HEK293 (cell line): ENCODE measurements at regions not wholly inside any gene's neighbourhood (a gene's known extent, or its start where the extent isn't known, plus 50 kb on each side); places are given as distances from the start of the nearest gene placed in this dataset.

Experiments used
- CTCF ChIA-PET: fragments of 350-600 bp; formaldehyde crosslinking; extraction: SDS; loops from one replicate; lab custom pipeline; 2021; ENCODE audit warnings: antibody characterized with exemption; lab: Yijun Ruan, JAX
- POLR2A ChIA-PET: fragments of 300-600 bp; formaldehyde crosslinking; extraction: SDS; loops from one replicate; lab custom pipeline; 2020; ENCODE audit warnings: antibody characterized with exemption, inconsistent platforms; lab: Yijun Ruan, JAX
- H3K27ac ChIP-seq: fragments of 200-500 bp; sonication (Bioruptor generic); 2 replicates; pipeline ENCODE4 v1.5.1; 2014; ENCODE audit warnings: low read depth, low read length, control low read depth, inconsistent platforms; ENCODE audit errors: extremely low read depth
- H3K36me3 ChIP-seq, 2 experiments: fragments of 200-500 bp in 1 of 2; sonication (Bioruptor generic) in 1 of 2; 1 replicate in 1 of 2; 2 replicates in 1 of 2; pipeline ENCODE4 v1.5.1; 2014 to 2017; ENCODE audit warnings: inconsistent platforms in 2 of 2, low read length in 2 of 2; ENCODE audit not compliant: control insufficient read depth in 2 of 2, insufficient read depth in 1 of 2
- H3K4me1 ChIP-seq: fragments of 200-500 bp; sonication (Bioruptor generic); 2 replicates; pipeline ENCODE4 v1.5.1; 2014; ENCODE audit warnings: mild to moderate bottlenecking, low read length, inconsistent platforms; ENCODE audit not compliant: control insufficient read depth, insufficient read depth
- H3K4me3 ChIP-seq: 2 replicates; pipeline ENCODE4 v1.5.1; 2011; ENCODE audit warnings: low read depth, mild to moderate bottlenecking, control low read depth, low read length, moderate library complexity
- H3K9me3 ChIP-seq: fragments of 200-500 bp; sonication (Bioruptor generic); 2 replicates; pipeline ENCODE4 v1.5.1; 2014; ENCODE audit warnings: low read depth, low read length, inconsistent platforms; ENCODE audit not compliant: control insufficient read depth, insufficient read depth
- BCL11A ChIP-seq: fragments of 450-650 bp; formaldehyde crosslinking; IDR thresholded peaks from 2 replicates; pipeline ENCODE4 v1.5.1; 2016; ENCODE audit warnings: low read depth, missing biosample characterization, missing genetic modification characterization
- BCL6B ChIP-seq: fragments of 450-650 bp; formaldehyde crosslinking; IDR thresholded peaks from 2 replicates; pipeline ENCODE4 v1.5.1; 2017; ENCODE audit warnings: missing biosample characterization, missing genetic modification characterization
- EGR2 ChIP-seq: fragments of 450-650 bp; formaldehyde crosslinking; IDR thresholded peaks from 2 replicates; pipeline ENCODE4 v1.5.1; 2016; ENCODE audit warnings: low read depth, missing biosample characterization, missing genetic modification characterization
- FEZF1 ChIP-seq: fragments of 450-650 bp; formaldehyde crosslinking; IDR thresholded peaks from 2 replicates; pipeline ENCODE4 v1.5.1; 2016; ENCODE audit warnings: missing biosample characterization, missing genetic modification characterization
- MYNN ChIP-seq: fragments of 450-650 bp; formaldehyde crosslinking; IDR thresholded peaks from 2 replicates; pipeline ENCODE4 v1.5.1; 2016; ENCODE audit warnings: missing biosample characterization, missing genetic modification characterization, borderline replicate concordance
- PRDM4 ChIP-seq: fragments of 450-650 bp; formaldehyde crosslinking; IDR thresholded peaks from 2 replicates; pipeline ENCODE4 v1.5.1; 2017; ENCODE audit warnings: missing biosample characterization, missing genetic modification characterization
- REPIN1 ChIP-seq: fragments of 450-650 bp; formaldehyde crosslinking; IDR thresholded peaks from 2 replicates; pipeline ENCODE4 v1.5.1; 2017; ENCODE audit warnings: missing biosample characterization, missing genetic modification characterization, low read depth
- SP3 ChIP-seq: fragments of 450-650 bp; formaldehyde crosslinking; IDR thresholded peaks from 2 replicates; pipeline ENCODE4 v1.5.1; 2016; ENCODE audit warnings: missing biosample characterization, missing genetic modification characterization
- ZBTB11 ChIP-seq: fragments of 450-650 bp; formaldehyde crosslinking; conservative IDR thresholded peaks from 2 replicates; pipeline ENCODE4 v1.5.1; 2016; ENCODE audit warnings: low read depth, missing biosample characterization, missing genetic modification characterization
- ZBTB6 ChIP-seq: fragments of 450-650 bp; formaldehyde crosslinking; IDR thresholded peaks from 2 replicates; pipeline ENCODE4 v1.5.1; 2017; ENCODE audit warnings: missing biosample characterization, missing genetic modification characterization
- ZBTB8A ChIP-seq: fragments of 450-650 bp; formaldehyde crosslinking; IDR thresholded peaks from 2 replicates; pipeline ENCODE4 v1.5.1; 2016; ENCODE audit warnings: missing biosample characterization, missing genetic modification characterization
- ZFHX2 ChIP-seq: fragments of 450-650 bp; formaldehyde crosslinking; conservative IDR thresholded peaks from 2 replicates; pipeline ENCODE4 v1.5.1; 2016; ENCODE audit warnings: missing biosample characterization, missing genetic modification characterization
- ZFP3 ChIP-seq: fragments of 450-650 bp; formaldehyde crosslinking; IDR thresholded peaks from 2 replicates; pipeline ENCODE4 v1.5.1; 2016; ENCODE audit warnings: low read depth, missing biosample characterization, missing genetic modification characterization
- ZNF114 ChIP-seq: fragments of 450-650 bp; formaldehyde crosslinking; IDR thresholded peaks from 2 replicates; pipeline ENCODE4 v1.5.0; 2017; ENCODE audit warnings: missing biosample characterization, missing genetic modification characterization
- ZNF473 ChIP-seq: fragments of 450-650 bp; formaldehyde crosslinking; IDR thresholded peaks from 2 replicates; pipeline ENCODE4 v1.5.1; 2017; ENCODE audit warnings: missing biosample characterization, missing genetic modification characterization
- ZNF48 ChIP-seq: fragments of 450-650 bp; formaldehyde crosslinking; IDR thresholded peaks from 2 replicates; pipeline ENCODE4 v1.5.1; 2016; ENCODE audit warnings: missing biosample characterization, missing genetic modification characterization
- ZNF549 ChIP-seq: fragments of 450-650 bp; IDR thresholded peaks from 2 replicates; pipeline ENCODE4 v1.5.1; 2018; ENCODE audit warnings: missing biosample characterization, missing genetic modification characterization, mild to moderate bottlenecking, inconsistent platforms, moderate library complexity
- ZNF555 ChIP-seq: fragments of 450-650 bp; formaldehyde crosslinking; conservative IDR thresholded peaks from 2 replicates; pipeline ENCODE4 v1.5.1; 2017; ENCODE audit warnings: missing biosample characterization, mild to moderate bottlenecking, missing genetic modification characterization, inconsistent platforms
- ZNF560 ChIP-seq: fragments of 450-650 bp; formaldehyde crosslinking; IDR thresholded peaks from 2 replicates; pipeline ENCODE4 v1.5.1; 2017; ENCODE audit warnings: missing biosample characterization, missing genetic modification characterization, borderline replicate concordance
- ZNF626 ChIP-seq: fragments of 450-650 bp; sonication (Bioruptor Pico); formaldehyde crosslinking; IDR thresholded peaks from 2 replicates; pipeline ENCODE4 v1.5.1; 2018; ENCODE audit warnings: missing biosample characterization, missing genetic modification characterization, inconsistent platforms
- ZNF704 ChIP-seq: fragments of 450-650 bp; formaldehyde crosslinking; IDR thresholded peaks from 2 replicates; pipeline ENCODE4 v1.5.1; 2016; ENCODE audit warnings: missing biosample characterization, missing genetic modification characterization
- ZSCAN16 ChIP-seq: fragments of 450-650 bp; formaldehyde crosslinking; IDR thresholded peaks from 2 replicates; pipeline ENCODE4 v1.5.1; 2016; ENCODE audit warnings: missing biosample characterization, missing genetic modification characterization

- H3K9me3 ChIP-seq = no peaks in the 10 kb centered on the region
- H3K4me3 ChIP-seq = no peak overlapping the region
- H3K27ac ChIP-seq = no peak overlapping the region
- ChIA-PET POLR2A (no interaction called here), CTCF (interaction anchor here (1.4 kb wide), 1 partner anchor 138 kb away, joined by 3 read pairs; no protein-coding TSS in a partner anchor)
- no peak for TF ChIP-seq ZNF626
- TF ChIP-seq ZNF704 (tag by site-specific recombination) = no peak
- peak; percentile 31; the same call in 1 of the 2 replicates for TF ChIP-seq EGR2 (tag by site-specific recombination)
- TF ChIP-seq ZNF560 (tag by site-specific recombination) = no peak
- 0 out of 2 replicates have a peak, but pooled peaks have one; percentile 17 for TF ChIP-seq ZFHX2 (tag by site-specific recombination)
- H3K36me3 ChIP-seq = no peaks in the 10 kb centered on the region
- peaks cover 6% of the 10 kb centered on the region for H3K4me1 ChIP-seq
Measured at GRCh38 chr6:144722154-144722737, 437.1 kb downstream of the UTRN start.

GRCh38 chr6:144722925-144723324 is 437.8 kb downstream of the UTRN start:
- no peak overlapping the region for H3K27ac ChIP-seq
- TF ChIP-seq REPIN1 (tag by site-specific recombination) (no peak), FEZF1 (tag by site-specific recombination) (no peak), ZNF555 (no peak), ZBTB8A (tag by site-specific recombination) (no peak), ZBTB6 (tag by site-specific recombination) (no peak), BCL11A (tag by site-specific recombination) (no peak), BCL6B (tag by site-specific recombination) (no peak), ZFP3 (no peak), ZNF114 (tag by site-specific recombination) (no peak)
- H3K9me3 ChIP-seq = no peaks in the 10 kb centered on the region
- no peaks in the 10 kb centered on the region for H3K36me3 ChIP-seq
- ChIA-PET POLR2A (no interaction called here), CTCF (interaction anchor here (0.7 kb wide), 1 partner anchor 657 kb away, joined by 3 read pairs; no protein-coding TSS in a partner anchor)
- H3K4me3 ChIP-seq = no peak overlapping the region
- peaks cover 6% of the 10 kb centered on the region for H3K4me1 ChIP-seq

GRCh38 chr6:144723431-144723830 is 438.3 kb downstream of the UTRN start:
- no peak overlapping the region for H3K27ac ChIP-seq
- POLR2A ChIA-PET = no interaction called here
- CTCF ChIA-PET = interaction anchor here (0.7 kb wide), 1 partner anchor 657 kb away, joined by 3 read pairs; no protein-coding TSS in a partner anchor
- TF ChIP-seq ZNF549 (tag by site-specific recombination) (no peak), MYNN (no peak), PRDM4 (tag by site-specific recombination) (no peak), ZBTB11 (tag by site-specific recombination) (no peak), ZSCAN16 (tag by site-specific recombination) (no peak), ZNF473 (tag by site-specific recombination) (no peak), ZBTB8A (tag by site-specific recombination) (no peak), ZNF48 (tag by site-specific recombination) (no peak), SP3 (tag by site-specific recombination) (no peak), ZNF626 (no peak)

More at GRCh38 chr6:144723431-144723830, 438.3 kb downstream of the UTRN start:
- Histone ChIP-seq H3K9me3 (no peaks in the 10 kb centered on the region), H3K4me3 (no peak overlapping the region), H3K4me1 (peaks cover 6% of the 10 kb centered on the region), H3K36me3 (no peaks in the 10 kb centered on the region)
